SK-N-SH (cell line): ENCODE measurements at regions not wholly inside any gene's neighbourhood (a gene's known extent, or its start where the extent isn't known, plus 50 kb on each side); places are given as distances from the start of the nearest gene placed in this dataset.

ENCODE experiments used
- CTCF ChIA-PET: fragments of 300-600, 350-600 bp; formaldehyde crosslinking; extraction: SDS; loops from one replicate; lab custom pipeline; 2021; lab: Yijun Ruan, JAX
- POLR2A ChIA-PET: fragments of 350-600 bp; sonication (Branson Sonifier 250); formaldehyde crosslinking; extraction: SDS; loops from one replicate; lab custom pipeline; 2020; ENCODE audit warnings: antibody characterized with exemption, inconsistent platforms; lab: Yijun Ruan, JAX
- DNase-seq: peaks from one replicate; pipeline ENCODE4 v3.0.0; 2012
- H2AFZ ChIP-seq: fragments of 200-600 bp; sonication (generic); 2 replicates; pipeline ENCODE4 v1.8.1; 2016; ENCODE audit warnings: antibody characterized with exemption, mild to moderate bottlenecking, low read depth
- H3F3A ChIP-seq: fragments of 200-600 bp; sonication (generic); replicated peaks from 2 replicates; pipeline ENCODE3; 2016; ENCODE audit warnings: antibody characterized with exemption, mild to moderate bottlenecking; ENCODE audit not compliant: insufficient read depth
- H3K27ac ChIP-seq, 2 experiments: fragments of 200-500 bp in 1 of 2; fragments of 200-600 bp in 1 of 2; sonication (Bioruptor generic) in 1 of 2; sonication (generic), shearing (Covaris generic) in 1 of 2; 2 replicates each; pipeline versions ENCODE4 v1.5.1 to v1.6.1; 2014 to 2016; ENCODE audit warnings: low read depth in 2 of 2, inconsistent platforms in 1 of 2, low read length in 1 of 2, mild to moderate bottlenecking in 1 of 2, mixed read lengths in 1 of 2
- H3K27me3 ChIP-seq: fragments of 200-600 bp; sonication (generic), shearing (Covaris generic); 2 replicates; pipeline ENCODE4 v1.6.1; 2016; ENCODE audit warnings: mixed run types; ENCODE audit not compliant: insufficient read depth
- H3K36me3 ChIP-seq, 2 experiments: fragments of 200-500 bp in 1 of 2; fragments of 200-600 bp in 1 of 2; sonication (Bioruptor generic) in 1 of 2; sonication (generic) in 1 of 2; replicated peaks in 1 of 2; 2 replicates each; pipeline versions ENCODE3 to v1.5.1; 2014 to 2016; ENCODE audit warnings: low read length in 1 of 2, mild to moderate bottlenecking in 1 of 2; ENCODE audit not compliant: insufficient read depth in 2 of 2, control insufficient read depth in 1 of 2
- H3K4me1 ChIP-seq, 2 experiments: fragments of 200-500 bp in 1 of 2; fragments of 200-600 bp in 1 of 2; sonication (Bioruptor generic) in 1 of 2; sonication (generic), shearing (Covaris generic) in 1 of 2; 2 replicates each; pipeline versions ENCODE4 v1.5.1 to v1.6.1; 2014 to 2016; ENCODE audit warnings: low read depth in 1 of 2, low read length in 1 of 2, mixed run types in 1 of 2; ENCODE audit not compliant: insufficient read depth in 2 of 2, control insufficient read depth in 1 of 2
- H3K4me2 ChIP-seq: fragments of 200-600 bp; sonication (generic), shearing (Covaris generic); 2 replicates; pipeline ENCODE4 v1.6.1; 2017; ENCODE audit warnings: mixed run types
- H3K4me3 ChIP-seq, 2 experiments: fragments of 200-500 bp in 1 of 2; fragments of 200-600 bp in 1 of 2; sonication (Bioruptor generic) in 1 of 2; sonication (generic), shearing (Covaris generic) in 1 of 2; 2 replicates each; pipeline versions ENCODE4 v1.5.1 to v1.8.1; 2014 to 2016; ENCODE audit warnings: low read depth in 2 of 2, inconsistent platforms in 1 of 2, low read length in 1 of 2, mild to moderate bottlenecking in 1 of 2, mixed read lengths in 1 of 2, moderate library complexity in 1 of 2
- H3K79me2 ChIP-seq: fragments of 200-600 bp; sonication (generic); 2 replicates; pipeline ENCODE4 v1.8.1; 2017; ENCODE audit warnings: mild to moderate bottlenecking; ENCODE audit not compliant: insufficient read depth
- H3K9ac ChIP-seq: fragments of 200-600 bp; sonication (generic); 2 replicates; pipeline ENCODE4 v1.6.1; 2017; ENCODE audit warnings: mixed run types
- H3K9me2 ChIP-seq: fragments of 200-600 bp; sonication (generic); 2 replicates; pipeline ENCODE4 v1.6.1; 2017; ENCODE audit warnings: mixed run types
- H3K9me3 ChIP-seq: fragments of 200-600 bp; sonication (generic); 2 replicates; pipeline ENCODE4 v1.6.1; 2017; ENCODE audit warnings: mixed run types, mild to moderate bottlenecking, moderate library complexity
- H4K20me1 ChIP-seq: fragments of 200-600 bp; sonication (generic); 2 replicates; pipeline ENCODE4 v1.6.1; 2017; ENCODE audit warnings: mild to moderate bottlenecking, mixed run types; ENCODE audit not compliant: insufficient read depth
- CTCF ChIP-seq: fragments of 200-600 bp; sonication (generic); IDR thresholded peaks from 2 replicates; pipeline ENCODE4 v1.6.1; 2017; ENCODE audit warnings: antibody characterized with exemption, mild to moderate bottlenecking, moderate library complexity
- ELF1 ChIP-seq: IDR thresholded peaks from 2 replicates; pipeline ENCODE4 v1.4.0; 2012
- FOSL2 ChIP-seq: IDR thresholded peaks from 2 replicates; pipeline ENCODE4 v1.4.0; 2012; ENCODE audit warnings: low read depth, mild to moderate bottlenecking, moderate library complexity, borderline replicate concordance
- FOXM1 ChIP-seq: IDR thresholded peaks from 2 replicates; pipeline ENCODE4 v1.4.0; 2012; ENCODE audit warnings: low read depth, mild to moderate bottlenecking
- GABPA ChIP-seq: IDR thresholded peaks from 2 replicates; pipeline ENCODE4 v1.4.0; 2012; ENCODE audit warnings: low read depth, mild to moderate bottlenecking
- JUND ChIP-seq: IDR thresholded peaks from 2 replicates; pipeline ENCODE4 v1.4.0; 2012
- MEF2A ChIP-seq: IDR thresholded peaks from 2 replicates; pipeline ENCODE4 v1.4.0; 2012; ENCODE audit warnings: low read depth, borderline replicate concordance
- MXI1 ChIP-seq: IDR thresholded peaks from 2 replicates; pipeline ENCODE4 v1.6.1; 2012; ENCODE audit warnings: mild to moderate bottlenecking, low read depth, low read length, improper control_type of control experiment
- POLR2AphosphoS5 ChIP-seq: IDR thresholded peaks from 2 replicates; pipeline ENCODE4 v1.6.1; 2012; ENCODE audit warnings: low read depth, low read length
- RCOR1 ChIP-seq: fragments of 150-350 bp; IDR thresholded peaks from 2 replicates; pipeline ENCODE4 v1.6.1; 2017; ENCODE audit warnings: antibody characterized with exemption, low read length
- REST ChIP-seq: IDR thresholded peaks from 2 replicates; pipeline ENCODE4 v1.6.1; 2012; ENCODE audit warnings: mild to moderate bottlenecking, low read depth, low read length, moderate library complexity
- RFX5 ChIP-seq: IDR thresholded peaks from 2 replicates; pipeline ENCODE4 v1.6.1; 2012; ENCODE audit warnings: mild to moderate bottlenecking, improper control_type of control experiment, low read length
- SIN3A ChIP-seq: IDR thresholded peaks from 2 replicates; pipeline ENCODE4 v1.6.1; 2012; ENCODE audit warnings: low read depth, mild to moderate bottlenecking, low read length, moderate library complexity, borderline replicate concordance
- TCF12 ChIP-seq: IDR thresholded peaks from 2 replicates; pipeline ENCODE4 v1.4.0; 2012
- TEAD4 ChIP-seq: IDR thresholded peaks from 2 replicates; pipeline ENCODE4 v1.4.0; 2012; ENCODE audit warnings: mild to moderate bottlenecking, borderline replicate concordance; ENCODE audit not compliant: insufficient read depth
- USF1 ChIP-seq: IDR thresholded peaks from 2 replicates; pipeline ENCODE4 v1.4.0; 2012; ENCODE audit warnings: low read depth, borderline replicate concordance
- WGBS: methylation state at CpG from one replicate; pipeline ENCODE4 v1.1.6; 2017; ENCODE audit warnings: low lambda C conversion rate; 5-methylcytosine and 5-hydroxymethylcytosine counted together
- TF ChIP-seq, protein P1 (sequence below): fragments of 150-350 bp; IDR thresholded peaks from 2 replicates; pipeline ENCODE4 v1.6.1; 2016; ENCODE audit warnings: mild to moderate bottlenecking, low read depth, low read length

DNA sequence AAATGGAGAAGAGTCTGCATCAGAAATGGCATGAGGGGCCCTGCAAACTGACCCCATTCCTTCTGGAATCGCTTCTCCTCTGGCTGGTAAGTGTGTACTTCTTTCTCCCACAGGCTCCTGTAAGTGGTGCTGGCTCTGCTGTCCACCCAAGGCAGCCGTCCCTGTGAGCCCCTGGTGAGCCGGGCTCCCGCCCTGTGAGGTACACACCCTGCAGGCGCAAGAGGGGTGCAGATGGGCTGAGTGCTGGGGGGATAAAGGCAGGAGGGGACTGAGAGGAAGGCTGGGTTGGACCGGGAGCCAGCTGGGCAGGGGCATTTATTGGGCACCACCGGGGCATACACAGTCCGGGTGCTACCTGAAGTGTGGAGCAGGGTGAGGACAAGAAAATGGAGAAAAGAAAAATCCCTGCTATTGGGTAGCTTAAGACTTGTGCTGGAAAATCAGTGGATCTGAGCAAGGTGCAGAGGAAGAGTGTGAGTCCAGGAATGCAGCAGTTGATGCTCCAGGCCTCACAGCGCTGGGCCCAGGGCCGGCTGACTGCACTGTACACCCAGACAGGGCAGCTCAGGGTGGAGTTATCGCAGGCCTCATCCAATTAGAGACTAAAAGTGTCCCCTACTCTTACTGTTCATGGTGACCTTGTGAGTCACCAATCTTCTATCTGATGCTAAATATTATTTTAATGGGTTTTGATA, 455.1 kb upstream of the B3GAT1 start:
- Histone ChIP-seq H3K4me3 (no peak overlapping the region), H3K4me2 (no peak overlapping the region), H3K79me2 (no peaks in the 10 kb centered on the region), H4K20me1 (no peaks in the 10 kb centered on the region), H3K4me1 (peaks cover 0 to 13% of the 10 kb centered on the region in 2 experiments; a peak in 2 of 4 replicates), H3K9ac (no peak overlapping the region), H3K9me2 (no peaks in the 10 kb centered on the region), H2AFZ (no peak overlapping the region), H3K27ac (no peak overlapping the region), H3F3A (no peaks in the 10 kb centered on the region), H3K27me3 (no peaks in the 10 kb centered on the region), H3K36me3 (no peaks in the 10 kb centered on the region), H3K9me3 (no peaks in the 10 kb centered on the region)
- POLR2A ChIA-PET, result no interaction called here
- TF ChIP-seq RFX5 (no peak), JUND (no peak), FOSL2 (no peak), FOXM1 (no peak), USF1 (no peak), RCOR1 (no peak), CTCF (no peak), POLR2AphosphoS5 (no peak), MXI1 (no peak), TCF12 (no peak), ELF1 (no peak), TEAD4 (no peak)
- CTCF ChIA-PET, result interaction anchor here (0.6 to 3.9 kb wide), 17 partner anchors 9 to 507 kb away, joined by 3 to 38 read pairs (median 5); no protein-coding TSS in a partner anchor
- no peak for DNase-seq
- 52% methylated on average over 9 of the region's 11 CpGs for WGBS

- Histone ChIP-seq H3K9me2 (no peaks in the 10 kb centered on the region), H2AFZ (no peak overlapping the region), H3K36me3 (no peaks in the 10 kb centered on the region), H3K4me3 (no peak overlapping the region), H4K20me1 (no peaks in the 10 kb centered on the region), H3K4me2 (no peak overlapping the region), H3K4me1 (peaks cover 0 to 14% of the 10 kb centered on the region in 2 experiments; a peak in 2 of 4 replicates), H3K79me2 (no peaks in the 10 kb centered on the region), H3K27ac (no peak overlapping the region), H3K27me3 (no peaks in the 10 kb centered on the region), H3K9me3 (no peaks in the 10 kb centered on the region), H3K9ac (no peak overlapping the region), H3F3A (no peaks in the 10 kb centered on the region)
- ChIA-PET CTCF (interaction anchor here (0.7 to 3.9 kb wide), 9 partner anchors 49 to 506 kb away, joined by 3 to 38 read pairs (median 4); no protein-coding TSS in a partner anchor), POLR2A (no interaction called here)
- 60% methylated on average over 1 of the region's 6 CpGs for WGBS
- DNase-seq, result no peak
- no peak for TF ChIP-seq POLR2AphosphoS5
- no peak for TF ChIP-seq SIN3A
- TF ChIP-seq, protein P1, sequence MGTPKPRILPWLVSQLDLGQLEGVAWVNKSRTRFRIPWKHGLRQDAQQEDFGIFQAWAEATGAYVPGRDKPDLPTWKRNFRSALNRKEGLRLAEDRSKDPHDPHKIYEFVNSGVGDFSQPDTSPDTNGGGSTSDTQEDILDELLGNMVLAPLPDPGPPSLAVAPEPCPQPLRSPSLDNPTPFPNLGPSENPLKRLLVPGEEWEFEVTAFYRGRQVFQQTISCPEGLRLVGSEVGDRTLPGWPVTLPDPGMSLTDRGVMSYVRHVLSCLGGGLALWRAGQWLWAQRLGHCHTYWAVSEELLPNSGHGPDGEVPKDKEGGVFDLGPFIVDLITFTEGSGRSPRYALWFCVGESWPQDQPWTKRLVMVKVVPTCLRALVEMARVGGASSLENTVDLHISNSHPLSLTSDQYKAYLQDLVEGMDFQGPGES, result no peak
- no peak for TF ChIP-seq TCF12
- TF ChIP-seq FOXM1, result no peak
- no peak for TF ChIP-seq GABPA
- TF ChIP-seq MEF2A, result no peak
- TF ChIP-seq REST, result no peak
Observed at GRCh38 chr11:134866215-134866614, 454.2 kb upstream of the B3GAT1 start.
